ENCODE measurements at regions not wholly inside any gene's neighbourhood (a gene's known extent, or its start where the extent isn't known, plus 50 kb on each side); places are given as distances from the start of the nearest gene placed in this dataset.

DNA sequence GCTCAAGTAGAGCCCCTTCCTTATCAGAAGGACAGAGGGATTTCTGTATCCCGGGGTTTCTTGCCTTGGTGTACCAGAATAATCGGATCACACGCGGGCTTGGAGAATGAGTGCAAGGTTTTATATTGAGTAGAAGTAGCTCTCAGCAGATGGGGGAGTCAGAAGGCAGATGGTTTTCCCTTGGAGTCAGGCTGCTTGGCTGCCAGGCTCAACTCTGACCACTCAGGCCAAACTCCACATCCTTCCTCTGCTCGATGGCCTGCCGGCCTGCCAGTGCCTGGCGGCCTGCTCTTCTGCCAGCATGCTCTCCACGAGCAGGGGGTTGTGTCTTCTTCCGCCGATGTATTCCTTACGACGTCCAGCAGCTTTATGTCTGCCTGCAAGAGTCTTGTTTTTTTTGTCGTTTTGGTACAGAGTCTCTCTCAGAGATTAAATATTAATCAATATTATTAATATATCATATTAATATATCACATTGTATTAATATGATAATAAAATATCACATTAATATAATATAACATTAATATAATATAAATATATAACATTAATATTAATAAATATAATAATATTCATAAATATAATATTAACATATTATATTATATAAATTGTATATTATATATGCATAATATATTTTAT lies 229.2 kb upstream of the WSCD1 start:
- TF ChIP-seq, protein P1, sequence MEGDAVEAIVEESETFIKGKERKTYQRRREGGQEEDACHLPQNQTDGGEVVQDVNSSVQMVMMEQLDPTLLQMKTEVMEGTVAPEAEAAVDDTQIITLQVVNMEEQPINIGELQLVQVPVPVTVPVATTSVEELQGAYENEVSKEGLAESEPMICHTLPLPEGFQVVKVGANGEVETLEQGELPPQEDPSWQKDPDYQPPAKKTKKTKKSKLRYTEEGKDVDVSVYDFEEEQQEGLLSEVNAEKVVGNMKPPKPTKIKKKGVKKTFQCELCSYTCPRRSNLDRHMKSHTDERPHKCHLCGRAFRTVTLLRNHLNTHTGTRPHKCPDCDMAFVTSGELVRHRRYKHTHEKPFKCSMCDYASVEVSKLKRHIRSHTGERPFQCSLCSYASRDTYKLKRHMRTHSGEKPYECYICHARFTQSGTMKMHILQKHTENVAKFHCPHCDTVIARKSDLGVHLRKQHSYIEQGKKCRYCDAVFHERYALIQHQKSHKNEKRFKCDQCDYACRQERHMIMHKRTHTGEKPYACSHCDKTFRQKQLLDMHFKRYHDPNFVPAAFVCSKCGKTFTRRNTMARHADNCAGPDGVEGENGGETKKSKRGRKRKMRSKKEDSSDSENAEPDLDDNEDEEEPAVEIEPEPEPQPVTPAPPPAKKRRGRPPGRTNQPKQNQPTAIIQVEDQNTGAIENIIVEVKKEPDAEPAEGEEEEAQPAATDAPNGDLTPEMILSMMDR (IDR thresholded peaks at IDR 0.05; ENCODE audit: low read length): no peak
- TF ChIP-seq EZH2 (optimal IDR thresholded peaks at IDR 0.05; ENCODE audit: low read depth, low read length) (no peak), EZH2phosphoT487 (IDR thresholded peaks at IDR 0.05; ENCODE audit: low read length) (no peak)
